ENCODE measurements at regions not wholly inside any gene's neighbourhood (a gene's known extent, or its start where the extent isn't known, plus 50 kb on each side); places are given as distances from the start of the nearest gene placed in this dataset.

DNA sequence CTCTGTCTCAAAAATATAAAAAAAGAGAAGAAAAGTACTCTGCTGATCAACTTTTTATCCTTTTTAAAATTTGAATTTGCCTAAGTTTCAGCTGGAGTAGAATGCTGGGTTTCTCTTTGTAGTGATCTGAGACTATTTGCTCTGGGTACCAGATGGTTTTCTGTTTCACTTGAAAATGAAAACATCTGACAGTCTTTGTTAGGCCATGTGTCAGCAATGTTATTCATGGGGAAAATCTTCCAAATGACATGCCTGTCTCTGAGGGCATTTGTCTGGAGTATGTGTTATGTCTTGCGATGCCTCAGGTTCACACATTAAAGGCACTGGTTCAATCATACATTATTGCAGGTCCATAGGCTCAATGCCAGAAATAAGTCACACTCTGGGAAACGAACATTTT is 175.3 kb upstream of the TMEM229A start:
- Histone ChIP-seq H2AFZ (no peak overlapping the region), H3K36me3 (ENCODE audit: insufficient read depth) (no peaks in the 10 kb centered on the region), H3K4me1 (ENCODE audit: insufficient read depth) (no peaks in the 10 kb centered on the region), H3K79me2 (replicated peaks; ENCODE audit: insufficient read depth) (no peaks in the 10 kb centered on the region), H4K20me1 (replicated peaks; ENCODE audit: insufficient read depth) (no peaks in the 10 kb centered on the region), H3K4me2 (no peak overlapping the region), H3K9me2 (ENCODE audit: insufficient read depth) (no peaks in the 10 kb centered on the region), H3K27ac (ENCODE audit: low read depth) (no peak overlapping the region), H3K27me3 (ENCODE audit: insufficient read depth) (no peaks in the 10 kb centered on the region), H3K4me3 (no peak overlapping the region), H3F3A (replicated peaks; ENCODE audit: low read depth) (no peaks in the 10 kb centered on the region)
- no peak overlapping the region for H3K27ac Mint-ChIP-seq
- H3K4me3 Mint-ChIP-seq, result no peak overlapping the region
- H3K27me3 Mint-ChIP-seq (ENCODE audit: insufficient read depth, low read depth, poor library complexity), result no peaks in the 10 kb centered on the region
- TF ChIP-seq NANOG (IDR thresholded peaks at IDR 0.05; ENCODE audit: borderline replicate concordance) (no peak), CREB1 (CRISPR knock-in tag; IDR thresholded peaks at IDR 0.05; ENCODE audit: low read depth) (no peak), REST (IDR thresholded peaks at IDR 0.05; ENCODE audit: unreplicated experiment) (no peak), EZH2 (IDR thresholded peaks at IDR 0.05; ENCODE audit: low read depth, unreplicated experiment) (no peak), ZNF331 (CRISPR knock-in tag; IDR thresholded peaks at IDR 0.05; ENCODE audit: low read depth) (no peak), STAT1 (IDR thresholded peaks at IDR 0.05; ENCODE audit: unreplicated experiment) (no peak), JUNB (IDR thresholded peaks at IDR 0.05; ENCODE audit: unreplicated experiment) (no peak), EZH2phosphoT487 (IDR thresholded peaks at IDR 0.05; ENCODE audit: unreplicated experiment) (no peak), ZNF114 (CRISPR knock-in tag; IDR thresholded peaks at IDR 0.05) (no peak), POLR2AphosphoS5 (IDR thresholded peaks at IDR 0.05; ENCODE audit: low read depth) (no peak)
- TF ChIP-seq, protein P1, sequence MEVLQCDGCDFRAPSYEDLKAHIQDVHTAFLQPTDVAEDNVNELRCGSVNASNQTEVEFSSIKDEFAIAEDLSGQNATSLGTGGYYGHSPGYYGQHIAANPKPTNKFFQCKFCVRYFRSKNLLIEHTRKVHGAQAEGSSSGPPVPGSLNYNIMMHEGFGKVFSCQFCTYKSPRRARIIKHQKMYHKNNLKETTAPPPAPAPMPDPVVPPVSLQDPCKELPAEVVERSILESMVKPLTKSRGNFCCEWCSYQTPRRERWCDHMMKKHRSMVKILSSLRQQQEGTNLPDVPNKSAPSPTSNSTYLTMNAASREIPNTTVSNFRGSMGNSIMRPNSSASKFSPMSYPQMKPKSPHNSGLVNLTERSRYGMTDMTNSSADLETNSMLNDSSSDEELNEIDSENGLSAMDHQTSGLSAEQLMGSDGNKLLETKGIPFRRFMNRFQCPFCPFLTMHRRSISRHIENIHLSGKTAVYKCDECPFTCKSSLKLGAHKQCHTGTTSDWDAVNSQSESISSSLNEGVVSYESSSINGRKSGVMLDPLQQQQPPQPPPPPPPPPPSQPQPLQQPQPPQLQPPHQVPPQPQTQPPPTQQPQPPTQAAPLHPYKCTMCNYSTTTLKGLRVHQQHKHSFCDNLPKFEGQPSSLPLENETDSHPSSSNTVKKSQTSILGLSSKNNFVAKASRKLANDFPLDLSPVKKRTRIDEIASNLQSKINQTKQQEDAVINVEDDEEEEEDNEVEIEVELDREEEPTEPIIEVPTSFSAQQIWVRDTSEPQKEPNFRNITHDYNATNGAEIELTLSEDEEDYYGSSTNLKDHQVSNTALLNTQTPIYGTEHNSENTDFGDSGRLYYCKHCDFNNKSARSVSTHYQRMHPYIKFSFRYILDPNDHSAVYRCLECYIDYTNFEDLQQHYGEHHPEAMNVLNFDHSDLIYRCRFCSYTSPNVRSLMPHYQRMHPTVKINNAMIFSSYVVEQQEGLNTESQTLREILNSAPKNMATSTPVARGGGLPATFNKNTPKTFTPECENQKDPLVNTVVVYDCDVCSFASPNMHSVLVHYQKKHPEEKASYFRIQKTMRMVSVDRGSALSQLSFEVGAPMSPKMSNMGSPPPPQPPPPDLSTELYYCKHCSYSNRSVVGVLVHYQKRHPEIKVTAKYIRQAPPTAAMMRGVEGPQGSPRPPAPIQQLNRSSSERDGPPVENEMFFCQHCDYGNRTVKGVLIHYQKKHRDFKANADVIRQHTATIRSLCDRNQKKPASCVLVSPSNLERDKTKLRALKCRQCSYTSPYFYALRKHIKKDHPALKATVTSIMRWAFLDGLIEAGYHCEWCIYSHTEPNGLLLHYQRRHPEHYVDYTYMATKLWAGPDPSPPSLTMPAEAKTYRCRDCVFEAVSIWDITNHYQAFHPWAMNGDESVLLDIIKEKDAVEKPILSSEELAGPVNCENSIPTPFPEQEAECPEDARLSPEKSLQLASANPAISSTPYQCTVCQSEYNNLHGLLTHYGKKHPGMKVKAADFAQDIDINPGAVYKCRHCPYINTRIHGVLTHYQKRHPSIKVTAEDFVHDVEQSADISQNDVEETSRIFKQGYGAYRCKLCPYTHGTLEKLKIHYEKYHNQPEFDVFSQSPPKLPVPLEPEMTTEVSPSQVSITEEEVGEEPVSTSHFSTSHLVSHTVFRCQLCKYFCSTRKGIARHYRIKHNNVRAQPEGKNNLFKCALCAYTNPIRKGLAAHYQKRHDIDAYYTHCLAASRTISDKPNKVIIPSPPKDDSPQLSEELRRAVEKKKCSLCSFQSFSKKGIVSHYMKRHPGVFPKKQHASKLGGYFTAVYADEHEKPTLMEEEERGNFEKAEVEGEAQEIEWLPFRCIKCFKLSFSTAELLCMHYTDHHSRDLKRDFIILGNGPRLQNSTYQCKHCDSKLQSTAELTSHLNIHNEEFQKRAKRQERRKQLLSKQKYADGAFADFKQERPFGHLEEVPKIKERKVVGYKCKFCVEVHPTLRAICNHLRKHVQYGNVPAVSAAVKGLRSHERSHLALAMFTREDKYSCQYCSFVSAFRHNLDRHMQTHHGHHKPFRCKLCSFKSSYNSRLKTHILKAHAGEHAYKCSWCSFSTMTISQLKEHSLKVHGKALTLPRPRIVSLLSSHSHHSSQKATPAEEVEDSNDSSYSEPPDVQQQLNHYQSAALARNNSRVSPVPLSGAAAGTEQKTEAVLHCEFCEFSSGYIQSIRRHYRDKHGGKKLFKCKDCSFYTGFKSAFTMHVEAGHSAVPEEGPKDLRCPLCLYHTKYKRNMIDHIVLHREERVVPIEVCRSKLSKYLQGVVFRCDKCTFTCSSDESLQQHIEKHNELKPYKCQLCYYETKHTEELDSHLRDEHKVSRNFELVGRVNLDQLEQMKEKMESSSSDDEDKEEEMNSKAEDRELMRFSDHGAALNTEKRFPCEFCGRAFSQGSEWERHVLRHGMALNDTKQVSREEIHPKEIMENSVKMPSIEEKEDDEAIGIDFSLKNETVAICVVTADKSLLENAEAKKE (CRISPR knock-in tag; IDR thresholded peaks at IDR 0.05), result no peak
- no peaks in the 10 kb centered on the region for H3K4me1 Mint-ChIP-seq
- H3K36me3 Mint-ChIP-seq (ENCODE audit: low read depth), result no peaks in the 10 kb centered on the region
- DNase-seq (ENCODE audit: low spot score) (no peak), ATAC-seq (no peak)
- H3K9me3 Mint-ChIP-seq, result no peaks in the 10 kb centered on the region

Data from GM23338 (cell line).